Skeletal muscle satellite cell (primary cell): ENCODE measurements at regions not wholly inside any gene's neighbourhood (a gene's known extent, or its start where the extent isn't known, plus 50 kb on each side); places are given as distances from the start of the nearest gene placed in this dataset.

ENCODE experiments used
- H3K27me3 ChIP-seq: 2 replicates; pipeline ENCODE4 v1.7.0; 2013; ENCODE audit warnings: low read length; ENCODE audit not compliant: control insufficient read depth, insufficient read depth
- H3K36me3 ChIP-seq: 2 replicates; pipeline ENCODE4 v1.7.0; 2013; ENCODE audit warnings: mild to moderate bottlenecking, control low read depth, low read length; ENCODE audit not compliant: insufficient read depth
- H3K4me1 ChIP-seq: 2 replicates; pipeline ENCODE4 v1.7.0; 2013; ENCODE audit warnings: low read length; ENCODE audit not compliant: control insufficient read depth, insufficient read depth
- H3K4me2 ChIP-seq: 2 replicates; pipeline ENCODE4 v1.7.0; 2013; ENCODE audit warnings: mild to moderate bottlenecking, low read length
- H3K4me3 ChIP-seq: 2 replicates; pipeline ENCODE4 v1.7.0; 2013; ENCODE audit warnings: low read length
- H3K9ac ChIP-seq: 2 replicates; pipeline ENCODE4 v1.7.0; 2013; ENCODE audit warnings: mild to moderate bottlenecking, low read depth, low read length, moderate library complexity
- H3K9me3 ChIP-seq: replicated peaks from 2 replicates; pipeline ENCODE4 v1.7.0; 2013; ENCODE audit warnings: mild to moderate bottlenecking, control low read depth, low read length

DNA sequence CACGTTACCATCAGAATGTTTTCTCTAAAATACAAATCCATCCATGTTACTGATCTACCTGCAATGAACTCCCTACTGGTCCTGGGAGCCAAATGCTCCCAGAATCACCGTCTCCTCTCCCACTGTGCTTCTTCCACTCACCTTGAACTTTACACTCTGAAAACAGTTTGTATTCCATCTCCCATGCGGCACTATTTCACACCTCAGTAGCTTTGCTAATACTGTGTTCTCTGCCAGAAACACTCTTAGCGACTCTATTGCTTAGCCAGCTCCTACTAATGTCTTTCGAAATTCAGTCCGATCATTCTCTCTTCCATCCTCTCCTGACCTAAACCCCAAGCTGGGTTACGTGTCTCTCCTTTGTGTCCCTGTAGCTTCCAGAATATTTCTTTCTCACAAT is 284.4 kb upstream of the DUSP10 start:
- Histone ChIP-seq H3K9ac (no peak overlapping the region), H3K9me3 (no peaks in the 10 kb centered on the region), H3K4me3 (no peak overlapping the region), H3K4me1 (peaks cover 2% of the 10 kb centered on the region), H3K27me3 (no peaks in the 10 kb centered on the region), H3K36me3 (no peaks in the 10 kb centered on the region), H3K4me2 (no peak overlapping the region)

DNA sequence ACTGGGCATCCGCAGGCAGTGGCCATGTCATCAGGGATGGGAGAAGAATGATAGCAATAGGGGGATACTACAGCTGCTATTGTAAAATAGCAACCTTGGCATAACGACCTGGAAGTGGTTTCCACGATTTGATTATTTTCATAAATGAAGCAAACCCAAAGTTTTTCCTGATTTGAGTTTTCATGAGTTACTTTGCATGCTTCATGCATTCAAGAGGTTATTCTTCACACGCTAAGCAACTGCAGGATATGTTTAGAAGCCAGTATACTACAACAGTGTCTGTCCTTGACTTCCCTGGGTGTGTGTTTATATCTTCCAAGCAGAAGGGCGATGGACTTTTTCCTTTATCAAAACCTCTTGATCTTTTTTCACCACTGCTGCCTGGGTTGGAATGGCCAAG is 281.1 kb upstream of the DUSP10 start:
- Histone ChIP-seq H3K9me3 (no peaks in the 10 kb centered on the region), H3K9ac (no peak overlapping the region)

DNA sequence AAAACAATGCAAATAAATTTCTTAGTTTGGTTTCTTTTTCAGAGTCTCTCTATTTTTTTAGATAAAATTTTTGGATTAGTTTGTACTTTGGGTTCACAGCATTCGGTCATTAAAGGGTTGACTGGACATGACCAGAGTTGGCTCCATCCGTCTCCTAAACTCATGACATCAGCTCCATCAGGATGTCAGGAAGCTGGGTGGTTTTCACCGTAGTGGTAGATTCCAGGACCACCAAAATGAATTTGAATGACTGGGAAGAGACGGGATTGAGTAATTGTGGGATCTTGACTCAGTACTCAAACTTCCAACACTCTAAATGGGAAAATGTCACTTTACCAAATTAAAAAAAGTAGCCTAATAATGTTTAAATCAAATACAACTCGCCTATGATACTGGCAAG is 279.2 kb upstream of the DUSP10 start:
- H3K4me1 ChIP-seq, result peaks cover 3% of the 10 kb centered on the region
- H3K4me2 ChIP-seq, result no peak overlapping the region
- no peak overlapping the region for H3K9ac ChIP-seq
- no peaks in the 10 kb centered on the region for H3K27me3 ChIP-seq
- H3K9me3 ChIP-seq, result no peaks in the 10 kb centered on the region
- no peaks in the 10 kb centered on the region for H3K36me3 ChIP-seq
- H3K4me3 ChIP-seq, result no peak overlapping the region

More for the DNA sequence above, 281.1 kb upstream of the DUSP10 start:
- Histone ChIP-seq H3K36me3 (no peaks in the 10 kb centered on the region), H3K4me1 (peaks cover 3% of the 10 kb centered on the region), H3K4me3 (no peak overlapping the region), H3K4me2 (no peak overlapping the region), H3K27me3 (no peaks in the 10 kb centered on the region)

DNA sequence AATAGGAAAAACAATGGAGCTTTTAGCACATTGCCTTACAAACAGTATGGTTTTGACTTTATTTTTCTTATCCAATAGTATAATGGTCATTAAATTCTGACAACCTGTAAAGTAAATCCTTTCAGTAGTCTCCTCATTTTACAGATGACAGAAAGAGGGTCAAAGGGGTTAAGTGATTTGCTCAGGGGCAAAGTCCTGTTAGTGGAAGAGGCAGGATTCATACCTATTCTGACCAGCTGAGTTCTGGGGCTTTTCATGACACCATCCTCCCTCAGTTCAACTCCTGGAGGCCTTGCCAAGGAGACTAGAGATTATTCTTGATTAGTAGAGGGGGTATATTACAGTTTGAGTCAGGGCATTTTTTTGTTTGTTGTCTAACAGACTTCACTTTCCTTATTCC is 278.7 kb upstream of the DUSP10 start:
- Histone ChIP-seq H3K4me3 (no peak overlapping the region), H3K9ac (no peak overlapping the region), H3K4me1 (peaks cover 3% of the 10 kb centered on the region), H3K36me3 (no peaks in the 10 kb centered on the region), H3K9me3 (no peaks in the 10 kb centered on the region), H3K4me2 (no peak overlapping the region), H3K27me3 (no peaks in the 10 kb centered on the region)

DNA sequence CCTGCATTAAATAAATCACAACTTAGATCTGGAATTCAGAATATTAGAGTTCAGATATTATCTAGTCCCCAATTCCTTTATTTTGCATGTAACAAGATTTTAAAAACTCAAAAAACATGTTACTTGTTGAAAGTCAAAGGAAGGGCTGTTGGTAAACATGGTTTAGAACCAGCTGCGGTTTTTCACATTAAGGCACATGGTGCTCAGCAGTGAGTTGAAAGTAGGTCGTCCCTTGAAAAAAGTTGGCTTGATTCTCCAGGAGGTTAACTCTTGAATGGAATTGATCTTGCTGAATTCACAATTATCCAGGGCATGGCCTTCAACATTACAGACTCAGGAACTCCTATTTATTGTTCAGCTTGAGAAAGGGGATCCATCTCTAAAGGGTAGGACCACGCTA is 277.1 kb upstream of the DUSP10 start:
- H3K9ac ChIP-seq, result no peak overlapping the region
- no peaks in the 10 kb centered on the region for H3K36me3 ChIP-seq
- no peak overlapping the region for H3K4me2 ChIP-seq

DNA sequence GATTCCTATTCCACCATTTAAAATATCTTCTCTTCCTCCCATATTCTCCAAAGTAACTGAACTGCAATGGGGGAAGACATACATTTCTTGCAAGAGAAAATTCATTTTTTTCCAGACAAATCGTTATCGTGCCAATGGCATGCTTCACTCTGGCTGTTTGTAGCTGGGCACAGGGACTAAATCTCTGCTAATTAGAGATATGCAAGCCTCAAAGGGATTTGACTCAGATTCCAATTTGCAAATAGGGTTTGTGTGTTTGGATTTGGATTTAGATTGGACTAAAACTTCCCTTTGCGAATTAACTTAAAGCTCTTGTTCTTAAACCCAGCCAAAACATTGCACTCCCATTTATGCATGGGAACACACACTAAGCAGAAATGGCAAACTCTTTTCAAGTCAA is 276.2 kb upstream of the DUSP10 start:
- Histone ChIP-seq H3K4me2 (no peak overlapping the region), H3K9ac (no peak overlapping the region), H3K9me3 (no peaks in the 10 kb centered on the region), H3K27me3 (no peaks in the 10 kb centered on the region), H3K36me3 (no peaks in the 10 kb centered on the region), H3K4me3 (no peak overlapping the region), H3K4me1 (peaks cover 3% of the 10 kb centered on the region)

More for the DNA sequence above, 277.1 kb upstream of the DUSP10 start:
- Histone ChIP-seq H3K4me3 (no peak overlapping the region), H3K4me1 (peaks cover 3% of the 10 kb centered on the region), H3K27me3 (no peaks in the 10 kb centered on the region), H3K9me3 (no peaks in the 10 kb centered on the region)

DNA sequence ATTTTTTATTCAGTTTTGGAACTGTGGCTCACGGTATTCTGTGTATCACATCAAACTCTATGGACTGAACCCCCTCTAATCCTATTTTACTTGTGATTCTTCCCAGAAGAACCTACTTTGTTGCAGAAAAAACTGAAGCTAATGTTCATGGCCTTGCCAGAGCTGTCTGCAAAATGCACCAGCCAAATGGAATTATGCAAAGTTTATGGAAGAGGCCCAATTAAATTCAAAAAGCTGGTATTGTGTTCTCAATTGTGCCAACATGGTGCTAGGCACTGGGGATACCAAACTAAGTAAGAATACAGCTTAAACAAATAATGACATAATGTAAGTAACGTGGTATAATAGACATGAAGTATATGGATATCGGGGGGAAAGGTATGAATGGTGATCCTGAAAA is 273.8 kb upstream of the DUSP10 start:
- Histone ChIP-seq H3K36me3 (no peaks in the 10 kb centered on the region), H3K4me1 (no peaks in the 10 kb centered on the region), H3K27me3 (no peaks in the 10 kb centered on the region), H3K9me3 (no peaks in the 10 kb centered on the region), H3K9ac (no peak overlapping the region), H3K4me3 (no peak overlapping the region), H3K4me2 (no peak overlapping the region)

DNA sequence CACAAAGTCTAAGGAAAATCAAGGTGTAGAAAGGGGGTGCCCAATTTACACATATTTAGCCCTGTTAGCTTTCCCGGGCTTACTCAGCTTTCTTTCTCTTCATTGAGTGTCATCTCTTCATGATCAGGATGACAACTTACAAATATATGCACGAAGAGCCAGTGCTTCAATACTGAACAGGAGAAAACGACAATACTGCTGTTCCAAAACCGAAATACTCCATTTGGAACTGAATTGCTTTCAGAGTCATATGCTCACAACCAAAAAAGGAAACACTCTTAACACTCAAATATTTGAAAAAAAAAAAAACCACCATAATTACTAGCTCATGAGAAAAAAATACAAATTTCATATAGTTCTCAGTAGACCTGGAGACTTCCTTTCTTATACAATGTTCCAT is 272.1 kb upstream of the DUSP10 start:
- Histone ChIP-seq H3K36me3 (no peaks in the 10 kb centered on the region), H3K4me2 (no peak overlapping the region), H3K9ac (no peak overlapping the region), H3K27me3 (no peaks in the 10 kb centered on the region), H3K4me1 (peaks cover 5% of the 10 kb centered on the region), H3K4me3 (no peak overlapping the region), H3K9me3 (no peaks in the 10 kb centered on the region)

DNA sequence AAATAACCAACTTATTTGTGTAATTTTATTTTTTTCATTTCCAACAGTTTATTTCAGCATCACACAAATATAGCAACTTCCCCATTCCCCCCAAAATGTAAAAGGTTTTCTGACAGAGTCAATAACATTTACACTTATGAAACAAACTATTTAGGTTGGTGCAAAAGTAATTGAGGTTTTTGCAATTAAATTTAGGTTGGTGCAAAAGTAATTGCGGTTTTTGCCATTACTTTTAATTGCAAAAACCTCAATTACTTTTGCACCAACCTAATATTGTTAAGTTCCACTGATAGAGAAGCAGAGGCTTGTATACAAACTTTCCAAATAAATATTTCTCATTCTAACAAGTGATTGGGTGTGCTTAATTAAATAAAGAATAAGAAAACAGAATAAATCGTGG is 270.9 kb upstream of the DUSP10 start:
- no peaks in the 10 kb centered on the region for H3K9me3 ChIP-seq
- H3K27me3 ChIP-seq, result no peaks in the 10 kb centered on the region
- H3K4me2 ChIP-seq, result no peak overlapping the region
- no peaks in the 10 kb centered on the region for H3K36me3 ChIP-seq
- H3K4me1 ChIP-seq, result peaks cover 10% of the 10 kb centered on the region
- H3K9ac ChIP-seq, result no peak overlapping the region
- no peak overlapping the region for H3K4me3 ChIP-seq

DNA sequence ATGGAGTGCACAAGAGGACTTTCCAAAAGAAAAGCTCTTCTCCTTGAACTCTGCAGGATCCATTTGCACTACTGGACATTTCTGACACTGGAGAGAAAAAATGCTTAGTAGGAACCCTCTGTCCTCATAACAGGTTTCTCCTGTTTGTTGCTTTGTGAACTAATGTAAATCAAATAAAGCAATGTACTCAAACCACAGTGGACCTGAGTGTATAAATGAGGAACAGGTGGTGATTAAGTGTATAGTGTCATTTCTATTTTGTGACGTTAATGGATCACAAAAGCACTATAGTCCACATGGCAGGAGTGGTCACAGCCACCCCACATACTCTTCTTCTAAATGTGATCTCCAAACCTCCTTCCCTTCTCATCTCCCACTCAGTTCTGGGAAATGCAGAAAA is 268.4 kb upstream of the DUSP10 start:
- no peak overlapping the region for H3K9ac ChIP-seq

DNA sequence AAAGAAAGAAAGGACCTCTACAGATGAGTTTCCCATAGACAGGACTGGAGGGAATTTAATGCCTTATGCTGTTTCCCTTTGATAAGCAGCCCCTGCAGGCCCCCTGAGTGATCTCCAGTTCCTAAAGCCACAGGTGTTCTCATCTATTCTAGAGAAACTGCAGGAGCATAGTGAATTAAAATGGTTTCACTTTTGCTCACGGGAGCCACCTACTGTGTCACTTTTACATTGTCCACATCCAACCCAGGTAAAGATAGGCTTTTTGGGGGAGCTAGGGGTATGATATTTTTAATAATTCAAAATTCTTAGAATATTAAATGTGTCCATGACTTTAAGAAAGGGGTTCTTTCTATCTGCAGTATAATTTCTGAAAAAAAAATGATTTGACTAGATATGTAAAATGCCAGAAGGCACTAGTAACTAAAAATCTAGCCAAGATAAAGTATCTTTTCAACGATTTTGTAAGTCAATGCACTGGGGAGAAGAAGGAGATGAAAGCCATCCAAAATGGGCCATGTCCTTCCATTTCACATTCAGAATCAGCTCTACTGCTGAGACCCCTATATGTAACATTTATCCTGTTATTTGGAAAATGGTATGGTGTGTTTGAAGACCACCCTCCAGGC is 267.3 kb upstream of the DUSP10 start:
- Histone ChIP-seq H3K9me3 (no peaks in the 10 kb centered on the region), H3K27me3 (no peaks in the 10 kb centered on the region), H3K36me3 (no peaks in the 10 kb centered on the region), H3K4me3 (no peak overlapping the region), H3K9ac (no peak overlapping the region), H3K4me2 (no peak overlapping the region), H3K4me1 (peaks cover 19% of the 10 kb centered on the region)

More for the DNA sequence above, 268.4 kb upstream of the DUSP10 start:
- Histone ChIP-seq H3K4me1 (peaks cover 19% of the 10 kb centered on the region), H3K4me2 (no peak overlapping the region), H3K9me3 (no peaks in the 10 kb centered on the region), H3K27me3 (no peaks in the 10 kb centered on the region), H3K36me3 (no peaks in the 10 kb centered on the region), H3K4me3 (no peak overlapping the region)

DNA sequence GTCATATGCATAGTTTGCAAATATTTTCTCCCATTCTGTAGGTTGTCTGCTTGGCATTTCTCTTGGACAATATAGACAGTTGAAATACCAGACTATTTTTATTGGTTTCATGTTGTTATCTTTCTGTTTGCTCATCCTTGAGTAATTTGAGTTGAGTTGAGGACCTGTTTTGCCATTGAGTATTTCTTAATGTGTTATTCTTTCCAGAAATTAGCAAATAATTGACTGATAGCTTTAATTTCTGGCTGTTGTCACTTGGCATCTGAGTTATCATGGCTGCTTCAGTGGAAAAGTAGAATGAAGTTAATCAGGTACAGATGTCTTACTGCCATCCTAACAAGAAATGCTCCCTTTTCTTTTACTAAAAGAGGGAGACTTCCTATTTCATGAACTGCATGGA is 264.8 kb upstream of the DUSP10 start:
- H3K4me3 ChIP-seq, result no peak overlapping the region
- no peak overlapping the region for H3K4me2 ChIP-seq
- H3K36me3 ChIP-seq, result no peaks in the 10 kb centered on the region
- peaks cover 19% of the 10 kb centered on the region for H3K4me1 ChIP-seq
- no peaks in the 10 kb centered on the region for H3K27me3 ChIP-seq
- no peak overlapping the region for H3K9ac ChIP-seq
- no peaks in the 10 kb centered on the region for H3K9me3 ChIP-seq
